OCI-LY7 (cell line): ENCODE measurements at regions not wholly inside any gene's neighbourhood (a gene's known extent, or its start where the extent isn't known, plus 50 kb on each side); places are given as distances from the start of the nearest gene placed in this dataset.

Experiments used
- BruUV-seq: library from RNA; stranded (reverse); fragments of 400-500 nt; replicated peaks from 2 replicates; lab custom pipeline; 2021; lab: Mats Ljungman, UMichigan
- CTCF ChIA-PET: fragments of 300-600 bp; sonication (Branson Sonifier 250); formaldehyde crosslinking; loops from one replicate; lab custom pipeline; 2022; ENCODE audit warnings: antibody characterized with exemption; ENCODE audit not compliant: unreplicated experiment; lab: Charles Lee
- POLR2A ChIA-PET: fragments of 300-600 bp; sonication (Branson Sonifier 250); formaldehyde crosslinking; loops from one replicate; lab custom pipeline; 2022; ENCODE audit warnings: antibody characterized with exemption; lab: Charles Lee
- DNase-seq: peaks from one replicate; pipeline ENCODE4 v3.0.0-alpha.2; 2015; ENCODE audit warnings: low spot score
- H2AFZ ChIP-seq: fragments of 200-600 bp; sonication (generic), shearing (Covaris generic); 2 replicates; pipeline ENCODE4 v1.6.1; 2014; ENCODE audit warnings: mild to moderate bottlenecking, antibody characterized with exemption, low read length, moderate library complexity
- H3K27ac ChIP-seq: fragments of 200-600 bp; sonication (generic); 2 replicates; pipeline ENCODE4 v1.5.1; 2014; ENCODE audit warnings: mixed run types, low read depth, mild to moderate bottlenecking, moderate library complexity, low read length, inconsistent platforms; ENCODE audit not compliant: poor library complexity, severe bottlenecking
- H3K36me3 ChIP-seq: fragments of 200-600 bp; sonication (generic); 2 replicates; pipeline ENCODE4 v1.6.1; 2014; ENCODE audit warnings: mild to moderate bottlenecking, antibody characterized with exemption, low read length, moderate library complexity, mixed read lengths; ENCODE audit not compliant: insufficient read depth
- H3K4me1 ChIP-seq: fragments of 200-600 bp; sonication (generic); 2 replicates; pipeline ENCODE4 v1.5.1; 2014; ENCODE audit warnings: mild to moderate bottlenecking, low read length; ENCODE audit not compliant: insufficient read depth, poor library complexity, severe bottlenecking
- H3K4me2 ChIP-seq: fragments of 200-600 bp; sonication (generic); 2 replicates; pipeline ENCODE4 v1.6.1; 2014; ENCODE audit warnings: mild to moderate bottlenecking, low read length
- H3K4me3 ChIP-seq: fragments of 200-600 bp; sonication (generic); 2 replicates; pipeline ENCODE4 v1.5.1; 2014; ENCODE audit warnings: mild to moderate bottlenecking, low read depth, low read length; ENCODE audit not compliant: poor library complexity, severe bottlenecking
- H3K79me2 ChIP-seq: fragments of 200-600 bp; sonication (generic); 2 replicates; pipeline ENCODE4 v1.6.1; 2016; ENCODE audit warnings: low read depth, mild to moderate bottlenecking, low read length, moderate library complexity, mixed read lengths; ENCODE audit not compliant: insufficient read depth
- H3K9me2 ChIP-seq: fragments of 200-600 bp; sonication (generic); 2 replicates; pipeline ENCODE4 v1.6.1; 2016; ENCODE audit warnings: mild to moderate bottlenecking, low read length, mixed read lengths; ENCODE audit not compliant: insufficient read depth
- H3K9me3 ChIP-seq: fragments of 200-600 bp; sonication (generic); 2 replicates; pipeline ENCODE4 v1.6.1; 2014; ENCODE audit warnings: mild to moderate bottlenecking, mixed run types, low read length, mixed read lengths
- H4K20me1 ChIP-seq: fragments of 200-600 bp; sonication (generic); 2 replicates; pipeline ENCODE4 v1.6.1; 2014; ENCODE audit warnings: mild to moderate bottlenecking, antibody characterized with exemption, low read length, moderate library complexity, mixed read lengths; ENCODE audit not compliant: insufficient read depth
- CTCF ChIP-seq: fragments of 200-600 bp; sonication (generic); conservative IDR thresholded peaks from 2 replicates; pipeline ENCODE4 v1.5.1; 2014; ENCODE audit warnings: mild to moderate bottlenecking, antibody characterized with exemption, low read length, moderate library complexity, mixed read lengths
- EZH2phosphoT487 ChIP-seq: fragments of 200-600 bp; sonication (generic); IDR thresholded peaks from 2 replicates; pipeline ENCODE4 v1.6.1; 2018; ENCODE audit warnings: low read depth, borderline replicate concordance, mild to moderate bottlenecking, mixed run types, antibody characterized with exemption, low read length, moderate library complexity, mixed read lengths
- intact Hi-C: fragments of 100-400 bp; cut with micrococcal nuclease; formaldehyde crosslinking; loops from one replicate; pipeline ENCODE4 v1.10.0; 2022; ENCODE audit not compliant: unreplicated experiment

- no peak for TF ChIP-seq CTCF
- H2AFZ ChIP-seq: no peak overlapping the region
- H3K4me2 ChIP-seq: no peak overlapping the region
- no peaks in the 10 kb centered on the region for H4K20me1 ChIP-seq
- no TSS peak for BruUV-seq
- POLR2A ChIA-PET: no interaction called here
- CTCF ChIA-PET: no interaction called here
- H3K4me3 ChIP-seq: no peak overlapping the region
- no peaks in the 10 kb centered on the region for H3K9me2 ChIP-seq
- DNase-seq: no peak
- H3K36me3 ChIP-seq: no peaks in the 10 kb centered on the region
- no peaks in the 10 kb centered on the region for H3K4me1 ChIP-seq
- no peaks in the 10 kb centered on the region for H3K9me3 ChIP-seq
- no peaks in the 10 kb centered on the region for H3K79me2 ChIP-seq
- intact Hi-C loops: no loop called here
- H3K27ac ChIP-seq: no peak overlapping the region
Measured at GRCh38 chr6:139641376-139641775, 266.9 kb upstream of the CITED2 start.

DNA sequence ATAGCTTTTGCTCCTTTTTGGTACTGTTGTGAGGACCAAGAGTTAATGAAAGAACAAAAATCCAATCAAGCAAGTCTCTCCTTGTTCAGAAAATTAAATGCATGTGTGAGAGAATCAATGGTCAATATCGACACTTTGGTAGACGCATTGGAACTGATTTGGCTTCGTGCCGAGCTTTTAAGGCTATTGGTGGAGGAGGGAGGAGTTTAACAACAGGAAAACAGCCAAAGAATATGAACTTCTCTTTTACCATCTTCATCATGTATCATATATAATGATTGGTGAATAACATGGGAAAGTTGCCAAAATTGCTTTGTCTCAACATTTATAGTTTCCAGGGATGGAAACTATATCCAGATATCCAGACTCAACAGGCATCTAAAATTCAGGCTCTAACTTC is 266.5 kb upstream of the CITED2 start:
- H3K4me1 ChIP-seq: no peaks in the 10 kb centered on the region
- H3K4me2 ChIP-seq: no peak overlapping the region
- BruUV-seq: no TSS peak
- DNase-seq: no peak
- H3K36me3 ChIP-seq: no peaks in the 10 kb centered on the region
- H4K20me1 ChIP-seq: no peaks in the 10 kb centered on the region
- H3K27ac ChIP-seq: no peak overlapping the region
- H3K9me3 ChIP-seq: no peaks in the 10 kb centered on the region
- intact Hi-C loops: no loop called here
- no peaks in the 10 kb centered on the region for H3K9me2 ChIP-seq
- CTCF ChIA-PET: no interaction called here
- H3K4me3 ChIP-seq: no peak overlapping the region
- no peaks in the 10 kb centered on the region for H3K79me2 ChIP-seq
- TF ChIP-seq EZH2phosphoT487 (no peak), CTCF (no peak)
- POLR2A ChIA-PET: no interaction called here
- H2AFZ ChIP-seq: no peak overlapping the region

DNA sequence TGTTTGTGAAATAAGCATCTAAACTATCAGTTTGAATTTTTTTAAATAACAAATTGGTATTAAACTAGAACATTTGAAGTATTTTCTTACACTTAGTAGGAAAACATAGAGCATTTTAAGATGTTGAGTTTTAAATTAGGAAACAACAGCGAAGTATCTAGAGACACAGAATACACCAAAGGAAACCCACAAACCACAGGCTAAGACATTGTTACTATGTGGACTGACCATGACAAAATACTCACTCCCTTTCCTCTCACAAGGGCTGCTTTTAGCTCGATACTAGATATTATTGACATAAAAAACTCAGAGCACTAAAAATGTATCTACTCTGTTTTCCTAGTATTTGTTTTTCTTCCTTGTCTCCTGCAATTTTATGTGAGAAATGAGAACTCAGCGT is 266.0 kb upstream of the CITED2 start:
- H3K4me3 ChIP-seq: no peak overlapping the region
- intact Hi-C loops: no loop called here
- H3K4me2 ChIP-seq: no peak overlapping the region
- no peaks in the 10 kb centered on the region for H4K20me1 ChIP-seq
- H3K27ac ChIP-seq: no peak overlapping the region
- H3K9me2 ChIP-seq: no peaks in the 10 kb centered on the region
- H3K79me2 ChIP-seq: no peaks in the 10 kb centered on the region
- H3K9me3 ChIP-seq: no peaks in the 10 kb centered on the region
- TF ChIP-seq EZH2phosphoT487: no peak
- no peak for TF ChIP-seq CTCF
- H3K36me3 ChIP-seq: no peaks in the 10 kb centered on the region
- H3K4me1 ChIP-seq: no peaks in the 10 kb centered on the region
- BruUV-seq: no TSS peak
- ChIA-PET POLR2A (no interaction called here), CTCF (no interaction called here)
- DNase-seq: no peak
- no peak overlapping the region for H2AFZ ChIP-seq
